Fibroblast of upper back skin (primary cell): ENCODE measurements at regions not wholly inside any gene's neighbourhood (a gene's known extent, or its start where the extent isn't known, plus 50 kb on each side); places are given as distances from the start of the nearest gene placed in this dataset.

ENCODE experiments used
- DNase-seq: peaks from one replicate; pipeline ENCODE4 v3.0.0-alpha.2; 2013

- no peak for DNase-seq
These were observed 253.5 kb downstream of the BAMBI start for GRCh38 chr10:28930514-28931495.

- DNase-seq, result no peak
These were observed 257.7 kb downstream of the BAMBI start for GRCh38 chr10:28935061-28935460.

GRCh38 chr10:28937959-28938358 lies 260.6 kb downstream of the BAMBI start:
- no peak for DNase-seq

- DNase-seq, result peak; percentile 70
These were observed 261.4 kb downstream of the BAMBI start for GRCh38 chr10:28938745-28939144.

- DNase-seq, result peak; percentile 85
These were observed 262.2 kb downstream of the BAMBI start for GRCh38 chr10:28939281-28940157.

- DNase-seq, result no peak
These were observed 263.0 kb downstream of the BAMBI start for GRCh38 chr10:28940158-28940888.

GRCh38 chr10:28942012-28942411 lies 264.7 kb downstream of the BAMBI start:
- DNase-seq, result no peak

GRCh38 chr10:28945959-28946358 lies 268.6 kb downstream of the BAMBI start:
- DNase-seq, result peak; percentile 45

- peak; percentile 92 for DNase-seq
These were observed 269.2 kb downstream of the BAMBI start for GRCh38 chr10:28946479-28946878.

GRCh38 chr10:28947171-28947570 lies 269.9 kb downstream of the BAMBI start:
- DNase-seq, result peak; percentile 71

- no peak for DNase-seq
These were observed 270.7 kb downstream of the BAMBI start for GRCh38 chr10:28948046-28948445.

- peak; percentile 62 for DNase-seq
These were observed 272.0 kb downstream of the BAMBI start for GRCh38 chr10:28949005-28950004.

- no peak for DNase-seq
These were observed 274.2 kb downstream of the BAMBI start for GRCh38 chr10:28951484-28951883.

GRCh38 chr10:28952523-28952922 lies 275.2 kb downstream of the BAMBI start:
- no peak for DNase-seq

GRCh38 chr10:28954211-28954610 lies 276.9 kb downstream of the BAMBI start:
- no peak for DNase-seq

GRCh38 chr10:28958468-28958867 lies 281.1 kb downstream of the BAMBI start:
- DNase-seq, result no peak

- DNase-seq, result no peak
These were observed 282.7 kb downstream of the BAMBI start for GRCh38 chr10:28959850-28960501.

- no peak for DNase-seq
These were observed 285.4 kb downstream of the BAMBI start for GRCh38 chr10:28962768-28963167.

- no peak for DNase-seq
These were observed 286.4 kb downstream of the BAMBI start for GRCh38 chr10:28963539-28964221.

- no peak for DNase-seq
These were observed 288.6 kb downstream of the BAMBI start for GRCh38 chr10:28965937-28966336.
